GM23338 (cell line): ENCODE measurements at regions not wholly inside any gene's neighbourhood (a gene's known extent, or its start where the extent isn't known, plus 50 kb on each side); places are given as distances from the start of the nearest gene placed in this dataset.

Experiments used
- ATAC-seq: fragments of 200-7000 bp; cut with Tn5 transposase; 3 replicates; pipeline ENCODE4 v1.9.1; 2020
- DNase-seq: peaks from one replicate; pipeline ENCODE4 v3.0.0-alpha.2; 2015; ENCODE audit warnings: low spot score
- H2AFZ ChIP-seq: fragments of 200-600 bp; sonication (generic); 2 replicates; pipeline ENCODE4 v1.8.0; 2016; ENCODE audit warnings: antibody characterized with exemption, mild to moderate bottlenecking, moderate library complexity
- H3F3A ChIP-seq: fragments of 200-600 bp; sonication (generic); replicated peaks from 2 replicates; pipeline ENCODE4 v1.8.0; 2017; ENCODE audit warnings: antibody characterized with exemption, mixed run types, low read depth
- H3K27ac ChIP-seq: fragments of 200-600 bp; sonication (generic); 2 replicates; pipeline ENCODE4 v1.6.1; 2016; ENCODE audit warnings: low read depth
- H3K27me3 ChIP-seq: fragments of 200-600 bp; sonication (generic); 2 replicates; pipeline ENCODE4 v1.8.0; 2016; ENCODE audit warnings: mild to moderate bottlenecking, mixed run types, moderate library complexity; ENCODE audit not compliant: insufficient read depth
- H3K36me3 ChIP-seq: fragments of 200-600 bp; sonication (generic); 2 replicates; pipeline ENCODE4 v1.8.0; 2016; ENCODE audit warnings: mild to moderate bottlenecking; ENCODE audit not compliant: insufficient read depth
- H3K4me1 ChIP-seq: fragments of 200-600 bp; sonication (generic); 2 replicates; pipeline ENCODE4 v1.8.0; 2016; ENCODE audit warnings: mild to moderate bottlenecking, moderate library complexity; ENCODE audit not compliant: insufficient read depth
- H3K4me2 ChIP-seq: fragments of 200-600 bp; sonication (generic); 2 replicates; pipeline ENCODE4 v1.7.1; 2017; ENCODE audit warnings: mixed run types
- H3K4me3 ChIP-seq: fragments of 200-600 bp; sonication (generic); 2 replicates; pipeline ENCODE4 v1.6.1; 2016; ENCODE audit warnings: mixed run types
- H3K79me2 ChIP-seq: fragments of 200-600 bp; sonication (generic); replicated peaks from 2 replicates; pipeline ENCODE4 v1.8.0; 2017; ENCODE audit warnings: mild to moderate bottlenecking; ENCODE audit not compliant: insufficient read depth
- H3K9me2 ChIP-seq: fragments of 200-600 bp; sonication (generic); 2 replicates; pipeline ENCODE4 v1.8.0; 2017; ENCODE audit not compliant: insufficient read depth
- H4K20me1 ChIP-seq: fragments of 200-600 bp; sonication (generic); replicated peaks from 2 replicates; pipeline ENCODE4 v1.8.0; 2017; ENCODE audit warnings: mild to moderate bottlenecking; ENCODE audit not compliant: insufficient read depth
- H3K27ac Mint-ChIP-seq: 2 replicates; pipeline ENCODE4 v1.8.0; 2020; ENCODE audit warnings: inconsistent platforms, mild to moderate bottlenecking, moderate library complexity, mixed read lengths
- H3K27me3 Mint-ChIP-seq: 3 replicates; pipeline ENCODE4 v1.8.0; 2022; ENCODE audit warnings: low read depth, mild to moderate bottlenecking, moderate library complexity, mixed read lengths, inconsistent platforms; ENCODE audit not compliant: insufficient read depth, poor library complexity
- H3K36me3 Mint-ChIP-seq: 3 replicates; pipeline ENCODE4 v1.8.0; 2021; ENCODE audit warnings: low read depth, mild to moderate bottlenecking, inconsistent platforms, moderate library complexity, mixed read lengths
- H3K4me1 Mint-ChIP-seq: 3 replicates; pipeline ENCODE4 v1.8.0; 2020; ENCODE audit warnings: mild to moderate bottlenecking, inconsistent platforms, mixed read lengths
- H3K4me3 Mint-ChIP-seq: 3 replicates; pipeline ENCODE4 v1.8.0; 2021; ENCODE audit warnings: moderate library complexity, mild to moderate bottlenecking, inconsistent platforms, mixed read lengths
- H3K9me3 Mint-ChIP-seq: 3 replicates; pipeline ENCODE4 v1.8.0; 2020; ENCODE audit warnings: moderate library complexity, mild to moderate bottlenecking, inconsistent platforms, mixed read lengths
- CREB1 ChIP-seq: fragments of 250-450 bp; sonication (Bioruptor Pico); IDR thresholded peaks from 2 replicates; pipeline ENCODE4 v1.5.0; 2020; ENCODE audit warnings: low read depth, mild to moderate bottlenecking, moderate library complexity
- CTCF ChIP-seq, 2 experiments: fragments of 200-600 bp in 1 of 2; sonication (generic) in 1 of 2; conservative IDR thresholded peaks; 2 replicates each; pipeline versions ENCODE4 v1.5.1 to v1.6.1; 2016 to 2017; ENCODE audit warnings: antibody characterized with exemption in 2 of 2, low read depth in 2 of 2, mild to moderate bottlenecking in 2 of 2, moderate library complexity in 1 of 2
- ETS1 ChIP-seq: IDR thresholded peaks from 2 replicates; pipeline ENCODE4 v1.6.1; 2016; ENCODE audit warnings: antibody characterized with exemption
- EZH2 ChIP-seq: fragments of 200-600 bp; sonication (generic); IDR thresholded peaks from one replicate; pipeline ENCODE4 v1.8.0; 2017; ENCODE audit warnings: antibody characterized with exemption, mild to moderate bottlenecking, low read depth; ENCODE audit not compliant: unreplicated experiment
- EZH2phosphoT487 ChIP-seq: fragments of 200-600 bp; sonication (generic); IDR thresholded peaks from one replicate; pipeline ENCODE4 v1.8.1; 2018; ENCODE audit warnings: antibody characterized with exemption; ENCODE audit not compliant: unreplicated experiment
- JUNB ChIP-seq: IDR thresholded peaks from one replicate; pipeline ENCODE4 v1.6.1; 2016; ENCODE audit warnings: antibody characterized with exemption; ENCODE audit not compliant: unreplicated experiment
- POLR2AphosphoS5 ChIP-seq: IDR thresholded peaks from 2 replicates; pipeline ENCODE4 v1.6.1; 2016; ENCODE audit warnings: antibody characterized with exemption, low read depth
- REST ChIP-seq: IDR thresholded peaks from one replicate; pipeline ENCODE4 v1.6.1; 2018; ENCODE audit warnings: antibody characterized with exemption; ENCODE audit not compliant: unreplicated experiment
- STAT1 ChIP-seq: IDR thresholded peaks from one replicate; pipeline ENCODE4 v1.6.1; 2016; ENCODE audit warnings: antibody characterized with exemption; ENCODE audit not compliant: unreplicated experiment
- ZNF331 ChIP-seq: fragments of 250-450 bp; sonication (Bioruptor Pico); IDR thresholded peaks from 2 replicates; pipeline ENCODE4 v1.5.0; 2020; ENCODE audit warnings: low read depth, mild to moderate bottlenecking, moderate library complexity
- ZNF462 ChIP-seq: fragments of 250-450 bp; sonication (Bioruptor Pico); IDR thresholded peaks from 2 replicates; pipeline ENCODE4 v1.5.0; 2020; ENCODE audit warnings: mild to moderate bottlenecking, moderate library complexity

GRCh38 chr5:39500551-39501175 is 75.9 kb upstream of the DAB2 start (continued):
- TF ChIP-seq CREB1 (CRISPR knock-in tag), result no peak
- TF ChIP-seq EZH2, result no peak
- TF ChIP-seq ETS1, result no peak
- no peak for TF ChIP-seq ZNF331 (CRISPR knock-in tag)
- no peak for TF ChIP-seq POLR2AphosphoS5
- no peak for TF ChIP-seq REST
- TF ChIP-seq CTCF (conservative IDR thresholded peaks at IDR 0.05; ENCODE audit: low read depth in 2 of 2), result no peak
- TF ChIP-seq EZH2phosphoT487, result no peak
- no peak for TF ChIP-seq STAT1
- no peak for TF ChIP-seq JUNB

- Histone ChIP-seq H3K4me2 (no peak overlapping the region), H3K79me2 (no peaks in the 10 kb centered on the region), H3K4me1 (peaks cover 12% of the 10 kb centered on the region; the same call in 1 of the 2 replicates), H2AFZ (no peak overlapping the region), H3K27me3 (no peaks in the 10 kb centered on the region), H3F3A (no peaks in the 10 kb centered on the region), H3K36me3 (no peaks in the 10 kb centered on the region), H3K27ac (no peak overlapping the region), H4K20me1 (no peaks in the 10 kb centered on the region), H3K9me2 (no peaks in the 10 kb centered on the region), H3K4me3 (no peak overlapping the region)
- Mint-ChIP-seq H3K36me3 (no peaks in the 10 kb centered on the region), H3K4me1 (peaks cover 14% of the 10 kb centered on the region; the same call in 2 of the 3 replicates), H3K4me3 (no peak overlapping the region), H3K9me3 (no peaks in the 10 kb centered on the region), H3K27me3 (no peaks in the 10 kb centered on the region), H3K27ac (no peak overlapping the region)
- ATAC-seq (no peak), DNase-seq (no peak)
- no peak for TF ChIP-seq ZNF462 (CRISPR knock-in tag)
Observed at GRCh38 chr5:39498278-39498952, 73.6 kb upstream of the DAB2 start.
